Umbilical cord (tissue), 1 donor: ENCODE measurements at regions not wholly inside any gene's neighbourhood (a gene's known extent, or its start where the extent isn't known, plus 50 kb on each side); places are given as distances from the start of the nearest gene placed in this dataset.
"Not testable (repeated sequence)": the region's sequence is repeated elsewhere in the genome, so short reads cannot be mapped to it uniquely, and the experiment has no call there.

Experiments
- DNase-seq: peaks from one replicate; pipeline ENCODE4 v3.0.0-alpha.2; 2015; ENCODE audit warnings: low spot score

DNA sequence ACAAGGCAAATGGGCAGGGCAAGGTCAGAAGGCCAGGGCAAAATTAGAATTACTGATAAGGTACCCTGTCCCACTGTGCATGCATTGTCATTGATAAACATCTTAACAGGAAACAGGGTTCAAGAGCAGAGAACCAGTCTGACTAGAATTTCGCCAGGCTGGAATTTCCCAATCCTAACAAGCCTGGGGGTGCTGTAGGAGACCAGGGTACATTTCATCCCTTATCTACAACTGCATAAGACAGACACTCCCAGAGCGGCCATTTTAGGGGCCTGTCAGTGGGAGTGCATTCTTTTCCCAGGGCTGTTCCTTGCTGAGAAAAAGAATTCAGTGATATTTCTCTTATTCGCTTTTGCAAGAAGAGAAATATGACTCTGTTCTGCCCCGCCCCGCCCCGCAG, 218.7 kb upstream of the RASA1 start:
- DNase-seq, result not testable (repeated sequence)

DNA sequence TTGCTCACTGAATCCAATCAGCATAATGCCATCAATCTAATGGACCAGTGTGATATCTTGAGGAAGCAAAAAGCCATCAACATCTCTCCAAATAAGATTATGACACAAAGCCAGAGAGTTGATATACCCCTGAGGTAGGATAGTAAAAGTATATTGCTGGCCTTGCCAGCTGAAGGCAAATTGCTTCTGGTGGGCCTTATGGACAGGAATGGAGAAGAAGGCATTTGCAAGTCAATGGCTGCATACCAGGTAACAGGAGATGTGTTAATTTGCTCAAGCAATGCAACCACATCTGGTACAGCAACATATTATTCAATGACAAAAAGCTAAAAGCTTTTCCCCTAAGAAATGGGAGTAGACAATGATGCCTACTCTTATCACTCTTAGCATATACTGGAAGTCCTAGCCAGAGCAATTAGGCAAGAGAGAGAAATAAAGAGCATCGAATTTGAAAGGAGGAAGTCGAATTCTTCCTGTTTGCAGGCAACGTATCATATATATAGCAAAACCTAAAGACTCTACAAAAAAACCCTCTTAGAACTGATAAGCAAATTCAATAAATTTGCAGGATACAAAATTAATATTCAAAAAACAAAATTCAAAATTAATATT, 216.1 kb upstream of the RASA1 start:
- no peak for DNase-seq

DNA sequence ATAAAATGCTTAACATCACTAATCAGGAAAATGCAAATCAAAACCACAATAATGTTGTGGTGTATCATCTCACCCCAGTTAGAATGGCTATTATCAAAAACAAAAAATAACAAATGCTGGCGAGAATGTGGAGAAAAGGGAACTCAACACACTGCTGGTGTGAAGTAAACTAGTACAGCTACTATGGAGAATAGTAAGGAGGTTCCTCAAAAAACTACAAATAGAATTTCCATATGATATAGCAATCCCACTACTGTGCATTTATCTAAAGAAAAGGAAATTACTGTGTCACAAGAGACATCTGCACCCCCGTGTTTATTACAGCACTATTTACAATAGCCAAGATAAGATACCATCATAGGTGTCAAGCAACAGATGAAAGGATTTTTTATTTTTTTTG, 214.5 kb upstream of the RASA1 start:
- peak; percentile 1 for DNase-seq

DNA sequence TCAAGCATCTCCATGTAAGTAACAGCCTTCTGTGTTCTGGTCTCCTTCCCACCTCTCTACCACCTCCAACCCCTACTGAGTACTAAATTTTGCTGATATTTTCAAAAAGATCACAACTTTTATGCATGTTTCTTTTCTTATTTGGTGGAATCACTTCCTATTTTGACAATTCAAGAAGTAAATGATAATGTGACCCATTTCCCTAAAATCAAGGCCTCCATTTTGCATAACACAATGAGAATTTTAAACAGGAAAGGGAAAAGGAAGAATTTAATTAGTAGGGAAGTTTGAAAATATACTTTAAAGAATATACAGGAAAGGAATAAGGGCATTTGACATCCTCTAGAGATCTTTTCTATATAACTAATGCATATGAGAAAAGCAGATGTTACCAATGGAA, 212.9 kb upstream of the RASA1 start:
- no peak for DNase-seq

DNA sequence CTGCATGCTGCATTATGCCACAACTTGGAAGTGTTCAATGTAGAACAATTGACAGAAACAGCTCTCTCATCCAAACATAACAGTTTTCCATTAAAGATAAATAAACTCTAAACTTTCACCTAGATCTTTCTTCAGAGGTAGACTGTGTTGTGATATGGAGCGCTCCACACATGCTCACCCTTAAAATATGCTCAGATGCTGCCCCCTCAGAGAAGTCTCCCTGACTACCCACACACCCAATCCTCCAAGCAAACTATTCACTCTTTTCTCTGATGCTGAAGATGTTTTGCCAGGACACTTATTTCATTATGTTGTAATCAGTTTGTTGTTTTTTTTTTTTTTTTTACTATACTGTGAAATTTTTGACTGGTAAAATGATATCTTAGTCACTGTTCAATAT, 206.6 kb upstream of the RASA1 start:
- DNase-seq, result no peak

DNA sequence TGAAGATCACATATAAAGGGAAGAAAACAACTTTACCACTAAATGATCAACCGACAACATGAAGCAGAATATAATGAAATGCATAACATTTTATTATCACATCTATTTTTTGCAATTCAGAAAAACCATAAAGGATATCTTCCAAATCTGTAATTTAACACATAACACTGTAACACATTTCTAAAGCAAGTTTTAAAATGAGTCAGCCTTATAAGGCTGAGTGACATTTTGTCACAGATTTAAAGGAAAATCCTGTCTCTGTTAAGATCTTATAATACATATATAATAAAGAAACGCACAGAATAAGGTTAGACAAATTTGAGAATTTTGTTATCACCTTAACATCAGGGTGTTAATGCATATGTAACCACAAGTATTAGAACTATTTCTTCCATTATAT, 198.4 kb upstream of the RASA1 start:
- no peak for DNase-seq

DNA sequence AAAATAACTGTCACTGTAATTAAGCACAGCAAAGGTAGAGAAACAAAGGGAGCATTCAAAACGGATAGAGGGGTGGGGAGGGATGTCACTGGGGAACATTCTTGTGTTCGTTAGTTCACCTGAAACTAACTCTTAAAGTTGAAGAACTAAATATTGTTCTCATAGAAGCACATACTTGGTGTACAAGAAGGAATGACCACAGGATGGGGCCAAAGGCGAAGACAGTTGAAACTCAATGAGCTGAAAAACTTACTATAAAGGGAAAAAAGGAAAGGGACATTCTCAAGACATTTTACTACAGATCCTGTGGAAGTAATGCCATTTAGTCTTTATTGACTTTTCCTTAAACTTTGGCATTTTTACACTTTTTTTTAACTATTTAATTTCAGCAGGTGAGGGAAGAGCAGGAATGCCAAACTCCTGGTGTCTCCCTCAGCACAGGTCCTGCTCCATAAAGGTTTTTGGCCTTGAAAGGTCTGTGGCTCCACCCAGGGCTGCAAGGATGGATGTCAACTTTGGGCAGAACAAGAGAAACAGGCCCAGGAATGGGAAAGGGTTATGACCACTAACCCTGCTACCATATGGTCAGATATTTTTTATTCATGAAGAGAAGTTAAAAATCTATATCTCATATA, 197.6 kb upstream of the RASA1 start:
- DNase-seq, result peak; percentile 52

DNA sequence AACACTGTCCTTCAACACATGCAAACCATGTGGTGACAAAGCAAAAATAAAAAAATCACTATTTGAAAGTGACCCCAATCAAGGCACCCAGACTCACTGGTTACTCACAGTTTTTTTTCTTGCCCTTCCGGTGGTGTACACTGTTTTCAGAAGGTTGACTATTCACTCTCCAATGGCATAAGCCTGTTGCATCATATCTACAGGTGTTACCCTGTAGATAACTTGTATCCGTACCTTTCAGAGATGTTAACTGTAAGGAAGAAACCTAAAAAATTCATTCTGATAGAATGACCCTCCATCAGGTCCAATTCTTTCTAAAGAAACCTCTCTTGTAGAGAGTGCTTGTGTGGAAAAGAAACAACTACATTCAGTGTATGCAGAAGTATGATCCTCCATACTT, 193.6 kb upstream of the RASA1 start:
- DNase-seq, result no peak

DNA sequence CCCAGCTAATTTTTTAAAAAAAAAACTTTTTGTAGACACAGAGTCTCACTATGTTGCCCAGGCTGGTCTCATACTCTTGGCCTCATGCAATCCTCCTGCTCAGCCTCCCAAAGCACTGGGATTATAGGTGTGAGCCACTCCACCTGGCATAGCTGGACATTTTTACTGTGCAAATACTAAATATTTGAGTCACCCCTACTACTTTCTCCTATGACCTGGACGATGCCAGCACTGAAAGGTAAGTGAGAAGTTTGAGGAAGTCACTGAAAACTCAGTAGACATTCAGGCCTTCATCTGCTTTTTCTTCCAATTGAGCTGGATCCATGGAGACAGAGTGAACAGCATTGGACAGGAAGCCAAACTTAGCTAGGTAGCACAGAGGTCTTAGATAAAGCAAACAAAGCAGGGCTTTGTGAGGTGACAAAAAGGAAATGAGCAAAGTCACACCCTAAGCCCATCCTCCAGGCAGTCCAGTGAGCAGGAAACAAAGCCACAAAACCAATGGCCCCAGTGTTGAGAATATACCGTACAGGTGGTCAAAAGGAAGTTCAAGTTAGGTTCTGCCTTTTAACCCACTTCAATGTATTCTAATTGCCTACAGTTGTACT, 192.6 kb upstream of the RASA1 start:
- no peak for DNase-seq

DNA sequence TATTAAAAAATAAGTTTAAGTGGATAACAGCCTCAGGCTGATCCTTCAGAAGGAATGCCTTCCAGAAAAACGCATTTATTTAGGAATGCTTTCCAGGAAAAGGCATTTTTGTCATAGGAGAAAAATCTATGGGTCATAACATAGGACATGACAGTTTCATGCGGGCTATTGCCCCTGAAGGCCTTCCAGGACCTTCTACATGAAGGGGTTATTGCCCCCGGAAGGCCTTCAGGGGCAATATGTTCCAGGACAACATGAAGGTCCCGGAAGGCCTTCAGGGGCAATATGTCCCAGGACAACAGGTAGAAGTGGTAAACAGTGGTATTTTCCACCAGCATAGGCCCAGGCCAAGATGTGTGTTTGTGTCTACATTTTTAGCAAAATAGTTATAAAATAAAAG, 191.3 kb upstream of the RASA1 start:
- DNase-seq, result no peak

DNA sequence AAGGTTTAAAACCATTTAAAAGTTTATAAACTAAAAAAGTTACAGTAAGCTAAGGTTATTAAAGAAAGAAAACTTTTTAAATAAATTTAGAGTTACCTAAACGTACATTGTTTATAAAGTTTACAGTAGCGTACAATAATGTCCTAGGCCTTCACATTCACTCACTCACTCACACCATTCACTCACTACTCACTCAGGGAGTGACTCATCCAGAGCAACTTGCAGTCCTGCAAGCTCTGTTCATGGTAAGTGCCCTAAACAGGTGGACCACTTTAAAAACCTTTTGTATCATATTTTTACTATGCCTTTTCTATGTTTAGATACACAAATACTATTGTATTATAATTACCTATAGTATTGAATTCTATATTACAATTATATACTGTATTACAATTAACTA, 190.8 kb upstream of the RASA1 start:
- no peak for DNase-seq

DNA sequence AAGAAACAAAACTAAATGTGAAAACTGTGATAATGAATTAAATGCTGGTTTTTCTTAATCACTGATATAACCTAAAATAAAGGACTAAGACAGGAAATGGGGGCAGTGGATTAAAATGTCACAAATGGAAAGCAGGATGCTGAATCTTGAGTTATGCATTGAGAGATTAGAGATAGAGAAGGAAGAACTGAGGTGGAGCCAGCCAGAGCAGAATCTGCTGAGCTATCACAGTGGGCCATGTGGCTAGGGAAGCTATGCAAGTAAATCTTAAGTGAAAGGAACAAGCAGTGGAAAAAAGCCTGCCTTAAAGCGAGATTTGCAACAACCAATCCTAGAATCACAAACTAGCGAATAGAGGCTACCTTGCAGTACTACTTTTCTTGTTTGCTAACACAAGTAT, 188.5 kb upstream of the RASA1 start:
- peak; percentile 23 for DNase-seq

DNA sequence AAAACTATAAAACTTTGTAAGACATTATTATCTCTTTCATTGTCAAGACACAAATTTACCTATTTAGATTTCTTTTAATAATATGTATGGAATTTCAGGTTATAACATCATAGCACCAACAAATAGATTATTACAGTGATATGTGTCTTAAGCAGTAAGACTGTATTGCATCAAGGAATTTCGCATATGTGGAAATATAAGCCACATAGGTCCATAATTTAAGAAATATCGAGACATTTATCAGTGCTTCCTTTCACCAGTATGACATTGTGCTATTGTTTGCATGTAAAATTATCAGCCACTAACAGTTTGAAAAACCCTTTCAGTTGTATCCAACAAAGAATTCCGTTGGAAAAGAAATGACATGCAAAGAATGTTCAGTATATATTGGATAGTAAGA, 186.7 kb upstream of the RASA1 start:
- no peak for DNase-seq

DNA sequence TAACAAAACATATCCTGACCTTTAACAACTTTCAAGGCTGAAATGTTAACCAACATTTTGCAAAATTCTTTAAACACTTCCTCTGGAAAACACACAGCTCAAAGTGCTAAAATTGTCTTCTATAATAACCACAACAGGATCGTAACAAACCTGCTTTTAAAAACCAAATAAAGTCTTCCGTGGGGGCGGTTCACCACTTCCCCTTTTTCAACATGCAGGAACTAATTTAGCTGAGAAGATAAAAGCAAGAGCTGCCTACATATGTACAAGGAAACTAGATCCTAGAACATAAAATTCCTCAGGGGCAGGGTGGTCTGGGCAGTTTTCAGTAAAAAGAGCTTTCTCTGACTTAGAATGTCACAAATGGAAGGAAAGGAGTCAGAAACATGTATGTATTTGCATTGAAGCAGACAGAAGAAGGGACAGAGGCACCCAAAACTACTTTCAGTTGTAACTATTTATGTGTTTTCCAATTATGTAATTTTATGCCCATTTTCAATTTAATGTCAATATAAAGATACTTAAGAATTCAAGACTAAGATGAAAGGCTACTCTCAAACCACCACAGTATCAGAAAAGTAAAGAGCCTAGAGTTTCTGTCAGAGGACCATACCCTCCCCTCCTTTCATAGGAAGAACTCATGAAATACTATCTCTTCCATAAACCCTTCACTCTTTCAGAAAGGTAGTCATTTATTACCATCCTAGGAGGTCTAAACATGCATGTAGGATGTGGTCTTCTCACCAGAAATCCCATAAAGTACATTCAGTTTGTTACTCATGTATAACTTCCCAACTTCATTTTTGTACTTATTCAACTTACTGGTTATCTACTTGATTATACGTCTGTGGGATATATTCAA, 185.9 kb upstream of the RASA1 start:
- peak; percentile 27 for DNase-seq

DNA sequence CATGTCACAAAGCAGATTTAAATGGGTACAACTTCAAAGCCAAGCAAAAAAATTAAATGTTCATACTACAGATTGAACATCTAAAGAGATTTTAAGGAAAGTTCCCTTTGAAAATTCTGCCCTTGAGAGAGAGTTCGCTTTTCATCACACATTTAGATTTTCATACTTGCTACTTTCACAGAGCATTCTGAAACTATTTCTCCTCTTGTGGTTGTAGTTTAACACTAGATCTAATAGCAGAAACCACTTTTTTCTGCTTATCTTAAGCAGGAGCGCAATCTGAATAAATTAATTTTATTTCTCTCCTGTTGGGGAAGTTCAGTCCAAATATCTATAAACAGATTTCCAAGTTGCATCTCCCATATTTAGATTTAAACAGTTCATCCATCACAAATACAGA, 173.3 kb upstream of the RASA1 start:
- no peak for DNase-seq

DNA sequence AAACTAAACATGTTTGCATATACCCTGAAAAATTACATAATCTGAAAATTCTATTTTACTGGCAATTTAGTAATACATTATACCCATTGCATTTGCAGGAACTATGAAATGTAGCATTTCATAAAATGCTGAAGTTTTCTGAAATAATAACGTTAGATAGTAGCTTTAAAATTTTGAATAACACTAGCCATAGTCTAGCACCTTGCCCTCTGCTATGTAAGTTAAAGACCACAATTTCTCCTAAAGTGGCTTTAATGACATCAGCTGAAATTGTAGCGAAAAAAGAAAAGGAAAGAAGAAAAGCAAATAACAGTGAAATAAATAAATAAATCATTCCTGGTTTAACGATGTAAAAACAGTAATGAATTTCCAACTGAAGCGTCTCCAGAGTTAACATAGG, 172.8 kb upstream of the RASA1 start:
- DNase-seq, result no peak

DNA sequence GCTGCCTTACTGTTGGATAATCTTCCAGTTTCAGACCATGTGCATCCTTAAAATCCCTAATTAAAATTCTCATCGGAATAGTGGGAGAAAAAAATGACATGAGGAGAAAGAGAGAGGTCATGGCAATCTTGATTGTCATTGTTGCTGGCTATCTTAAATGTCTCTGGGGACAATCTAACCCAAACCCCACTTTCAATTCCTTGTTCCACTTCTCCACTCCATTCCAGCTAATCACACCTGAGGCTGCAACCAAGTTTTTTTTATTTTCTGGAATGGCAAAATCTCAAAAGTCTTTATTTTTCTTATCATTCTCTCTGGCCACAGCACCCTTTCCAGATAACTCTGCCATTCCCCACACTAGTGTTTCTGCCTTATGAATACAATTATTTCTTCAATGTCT, 171.9 kb upstream of the RASA1 start:
- DNase-seq, result no peak

DNA sequence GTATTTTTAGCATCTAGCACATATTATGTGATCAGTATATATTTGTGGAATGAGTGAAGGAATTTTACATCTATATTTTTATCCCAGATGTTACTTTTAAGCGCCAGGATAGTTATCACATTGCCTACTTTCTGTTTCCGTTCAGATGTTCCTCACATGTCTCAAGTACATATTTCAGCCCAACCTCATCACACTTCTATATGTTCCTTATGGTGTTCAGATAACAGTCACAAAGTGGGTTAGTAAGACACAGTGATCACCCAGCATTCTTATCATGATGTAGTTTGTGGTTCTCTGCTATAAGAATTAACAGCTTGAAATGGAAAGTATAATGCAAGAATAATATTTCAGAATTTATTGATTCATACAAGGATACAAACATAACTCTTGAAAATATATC, 170.0 kb upstream of the RASA1 start:
- DNase-seq, result no peak

DNA sequence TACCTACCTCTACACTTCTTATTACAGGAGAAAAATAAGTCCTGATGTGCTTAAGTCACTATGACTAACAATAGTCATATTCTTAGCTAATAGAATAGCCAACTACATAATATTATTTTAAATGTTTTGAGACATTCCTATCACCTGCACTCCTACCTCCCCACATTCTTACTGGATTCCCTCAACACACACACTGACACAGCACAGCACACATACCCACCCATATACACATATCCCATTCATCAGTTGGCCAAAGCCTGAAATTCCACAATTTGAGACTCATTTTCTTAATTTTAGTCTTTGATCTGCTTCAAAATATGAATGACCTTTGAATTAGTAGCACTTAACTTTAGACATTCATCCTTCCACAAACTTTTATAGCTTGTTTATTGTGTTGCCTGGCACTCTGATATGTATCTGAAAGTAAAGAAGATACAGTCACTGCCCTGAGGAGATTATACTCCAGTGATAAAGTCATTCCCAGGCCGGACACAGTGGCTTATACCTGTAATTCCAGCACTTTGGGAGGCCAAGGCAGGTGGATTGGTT, 168.3 kb upstream of the RASA1 start:
- no peak for DNase-seq

DNA sequence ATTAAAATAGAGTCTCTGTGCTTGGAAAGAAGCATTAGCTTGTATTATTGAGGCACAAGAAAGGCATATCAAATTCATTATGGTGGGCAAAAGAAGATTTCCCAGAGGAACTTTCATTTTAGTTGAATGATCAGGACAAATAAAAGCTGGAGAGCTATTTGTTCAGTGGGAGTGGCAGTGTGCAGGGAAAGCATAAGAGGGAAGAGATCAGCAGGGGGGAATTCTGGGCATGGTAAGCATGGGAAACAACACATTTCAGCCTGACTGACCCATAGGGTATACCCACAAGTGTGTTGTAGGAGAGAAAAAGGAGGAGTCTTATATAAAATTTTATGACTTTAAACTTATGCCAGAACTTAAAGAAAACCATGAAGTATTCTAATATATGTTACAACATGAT, 167.7 kb upstream of the RASA1 start:
- no peak for DNase-seq

DNA sequence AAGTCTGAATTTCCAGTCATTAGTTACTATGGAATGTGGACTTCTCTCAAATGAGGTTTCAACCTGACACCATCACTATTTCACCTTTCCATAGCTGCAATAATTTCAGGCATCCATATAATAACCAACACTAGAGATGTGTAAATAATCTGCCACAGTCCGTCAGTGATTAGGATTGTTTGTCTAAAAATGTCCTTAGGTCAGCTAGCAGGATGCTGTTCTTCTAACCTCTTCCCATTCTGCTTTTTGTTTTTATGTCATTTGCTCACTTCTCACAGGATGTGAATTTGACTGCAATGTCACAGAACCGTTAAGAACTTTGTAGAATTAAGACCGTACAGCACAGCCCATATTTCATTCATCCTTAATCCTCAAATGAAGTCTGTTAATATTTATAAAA, 166.4 kb upstream of the RASA1 start:
- DNase-seq, result no peak

DNA sequence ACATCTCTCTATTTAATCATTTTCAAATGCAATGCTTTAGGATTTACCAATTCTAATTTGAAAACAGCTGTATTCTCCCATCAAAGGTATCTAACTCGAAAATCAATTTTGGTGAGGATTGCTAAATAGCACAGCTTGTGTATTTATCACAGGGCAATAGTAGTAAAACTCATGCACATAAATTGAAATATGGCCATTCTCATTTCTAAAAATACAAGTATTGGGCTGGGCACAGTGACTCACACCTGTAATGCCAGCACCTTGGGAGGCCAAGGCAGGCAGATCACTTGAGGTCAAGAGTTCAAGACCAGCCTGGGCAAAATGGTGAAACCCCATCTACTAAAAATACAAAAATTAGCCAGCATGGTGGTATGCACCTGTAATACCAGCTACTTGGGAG, 164.8 kb upstream of the RASA1 start:
- no peak for DNase-seq
